Mesothelial cell of epicardium (in vitro differentiated cells): ENCODE measurements at regions not wholly inside any gene's neighbourhood (a gene's known extent, or its start where the extent isn't known, plus 50 kb on each side); places are given as distances from the start of the nearest gene placed in this dataset.

Source experiments
- DNase-seq, 2 experiments: peaks; one replicate each; pipeline ENCODE4 v3.0.0; 2021; ENCODE audit warnings: low spot score in 2 of 2; ENCODE audit not compliant: unreplicated experiment in 2 of 2
- H3K27ac Mint-ChIP-seq: 2 replicates; pipeline ENCODE4 v1.8.0; 2021; ENCODE audit warnings: mixed read lengths
- H3K27me3 Mint-ChIP-seq: 2 replicates; pipeline ENCODE4 v1.8.0; 2021; ENCODE audit warnings: low read depth, mixed read lengths
- H3K36me3 Mint-ChIP-seq: 2 replicates; pipeline ENCODE4 v1.8.0; 2021; ENCODE audit warnings: mixed read lengths
- H3K4me1 Mint-ChIP-seq: 2 replicates; pipeline ENCODE4 v1.8.0; 2021; ENCODE audit warnings: mixed read lengths
- H3K4me3 Mint-ChIP-seq: 2 replicates; pipeline ENCODE4 v1.8.0; 2021; ENCODE audit warnings: mild to moderate bottlenecking, moderate library complexity, mixed read lengths
- H3K9me3 Mint-ChIP-seq: 2 replicates; pipeline ENCODE4 v1.8.0; 2021; ENCODE audit warnings: mixed read lengths
- TF ChIP-seq, protein P1 (sequence below): fragments of 200-600 bp; sonication (generic); IDR thresholded peaks from one replicate; pipeline ENCODE4 v1.5.0; 2021; ENCODE audit warnings: antibody characterized with exemption; ENCODE audit not compliant: unreplicated experiment

DNA sequence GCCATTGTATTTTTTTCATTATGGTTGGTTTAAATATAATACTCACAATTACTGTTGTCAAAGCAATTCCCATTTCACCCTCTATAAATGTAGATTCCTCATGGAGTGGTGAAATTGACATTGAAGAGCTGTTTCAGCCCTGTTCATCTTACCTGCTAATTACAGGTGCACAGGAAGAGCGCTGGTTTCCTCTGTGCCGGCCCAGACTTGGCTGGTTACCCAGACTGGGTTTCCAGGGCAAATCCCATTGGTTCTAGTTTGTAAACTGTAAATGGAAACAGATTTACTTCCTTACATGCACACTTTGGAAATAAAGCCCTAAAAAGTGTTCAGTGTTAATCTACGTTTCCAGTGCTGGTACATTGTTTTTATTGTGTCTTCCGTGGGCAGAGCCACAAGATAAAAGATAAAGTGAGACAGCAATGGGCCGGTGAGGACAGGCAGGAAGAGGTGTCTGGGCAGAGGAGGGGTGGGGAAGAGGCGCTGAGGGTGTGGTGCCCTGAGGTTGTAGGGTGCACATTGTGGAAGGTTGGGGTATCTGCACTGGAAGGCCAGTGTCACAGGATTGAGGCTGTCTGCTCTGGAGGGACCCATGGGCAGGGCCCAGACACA lies 71.6 kb upstream of the ZPBP start:
- Mint-ChIP-seq H3K27ac (no peak overlapping the region), H3K4me3 (no peak overlapping the region), H3K9me3 (no peaks in the 10 kb centered on the region), H3K27me3 (no peaks in the 10 kb centered on the region), H3K4me1 (no peaks in the 10 kb centered on the region), H3K36me3 (no peaks in the 10 kb centered on the region)
- TF ChIP-seq, protein P1, sequence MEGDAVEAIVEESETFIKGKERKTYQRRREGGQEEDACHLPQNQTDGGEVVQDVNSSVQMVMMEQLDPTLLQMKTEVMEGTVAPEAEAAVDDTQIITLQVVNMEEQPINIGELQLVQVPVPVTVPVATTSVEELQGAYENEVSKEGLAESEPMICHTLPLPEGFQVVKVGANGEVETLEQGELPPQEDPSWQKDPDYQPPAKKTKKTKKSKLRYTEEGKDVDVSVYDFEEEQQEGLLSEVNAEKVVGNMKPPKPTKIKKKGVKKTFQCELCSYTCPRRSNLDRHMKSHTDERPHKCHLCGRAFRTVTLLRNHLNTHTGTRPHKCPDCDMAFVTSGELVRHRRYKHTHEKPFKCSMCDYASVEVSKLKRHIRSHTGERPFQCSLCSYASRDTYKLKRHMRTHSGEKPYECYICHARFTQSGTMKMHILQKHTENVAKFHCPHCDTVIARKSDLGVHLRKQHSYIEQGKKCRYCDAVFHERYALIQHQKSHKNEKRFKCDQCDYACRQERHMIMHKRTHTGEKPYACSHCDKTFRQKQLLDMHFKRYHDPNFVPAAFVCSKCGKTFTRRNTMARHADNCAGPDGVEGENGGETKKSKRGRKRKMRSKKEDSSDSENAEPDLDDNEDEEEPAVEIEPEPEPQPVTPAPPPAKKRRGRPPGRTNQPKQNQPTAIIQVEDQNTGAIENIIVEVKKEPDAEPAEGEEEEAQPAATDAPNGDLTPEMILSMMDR = no peak
- DNase-seq = no peak

DNA sequence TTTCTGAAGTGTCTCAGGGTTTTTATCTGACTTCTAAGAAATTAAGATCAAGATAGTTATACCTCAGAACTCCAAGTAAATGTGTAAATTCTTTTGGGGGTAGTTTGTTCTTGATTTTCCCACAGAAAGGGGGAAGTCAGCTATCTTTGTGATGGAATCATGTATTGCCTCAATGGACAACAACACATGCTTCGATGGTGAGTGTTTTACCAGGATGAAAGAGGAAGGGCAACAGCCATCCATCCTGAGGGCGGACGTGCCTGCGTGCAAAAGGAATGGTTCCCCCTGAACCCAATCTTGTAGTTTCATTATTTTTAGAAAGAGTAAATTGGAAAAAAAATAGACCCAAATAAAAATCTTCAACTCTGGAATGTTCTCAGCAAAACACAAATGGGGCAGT lies 67.2 kb upstream of the ZPBP start:
- Mint-ChIP-seq H3K4me1 (no peaks in the 10 kb centered on the region), H3K27me3 (no peaks in the 10 kb centered on the region), H3K9me3 (no peaks in the 10 kb centered on the region), H3K4me3 (no peak overlapping the region), H3K27ac (no peak overlapping the region), H3K36me3 (no peaks in the 10 kb centered on the region)
- no peak for DNase-seq
- TF ChIP-seq, protein P1 = no peak

- TF ChIP-seq, protein P1 = no peak
- H3K9me3 Mint-ChIP-seq = no peaks in the 10 kb centered on the region
- H3K4me3 Mint-ChIP-seq = no peak overlapping the region
- no peak overlapping the region for H3K27ac Mint-ChIP-seq
- no peaks in the 10 kb centered on the region for H3K36me3 Mint-ChIP-seq
- H3K4me1 Mint-ChIP-seq = no peaks in the 10 kb centered on the region
- DNase-seq = no peak
- no peaks in the 10 kb centered on the region for H3K27me3 Mint-ChIP-seq
Measured at GRCh38 chr7:50159154-50159553, 66.1 kb upstream of the ZPBP start.

DNA sequence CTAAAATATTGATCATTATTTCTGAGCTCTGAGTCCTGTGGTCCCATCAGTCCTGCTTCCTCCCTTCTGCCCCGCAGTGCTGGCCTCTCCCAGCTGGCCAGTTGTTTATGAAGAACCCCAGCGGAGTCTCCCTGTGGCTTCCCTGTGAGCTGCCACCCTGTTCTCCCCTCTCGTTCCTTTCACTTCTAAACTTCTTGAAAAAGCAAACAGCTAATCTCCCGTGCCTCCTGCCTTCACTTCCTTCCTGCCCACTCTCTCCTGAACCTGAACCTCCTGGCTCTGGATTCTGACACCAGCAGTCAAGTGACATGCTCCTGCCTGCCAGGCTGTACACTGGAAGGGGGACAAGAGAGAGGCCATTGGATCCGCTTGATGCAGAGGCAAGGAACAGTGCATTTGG lies 63.7 kb upstream of the ZPBP start:
- H3K4me1 Mint-ChIP-seq = no peaks in the 10 kb centered on the region
- H3K4me3 Mint-ChIP-seq = no peak overlapping the region
- no peak overlapping the region for H3K27ac Mint-ChIP-seq
- H3K27me3 Mint-ChIP-seq = no peaks in the 10 kb centered on the region
- no peak for DNase-seq
- TF ChIP-seq, protein P1 = no peak
- no peaks in the 10 kb centered on the region for H3K36me3 Mint-ChIP-seq
- no peaks in the 10 kb centered on the region for H3K9me3 Mint-ChIP-seq

- Mint-ChIP-seq H3K4me1 (no peaks in the 10 kb centered on the region), H3K36me3 (no peaks in the 10 kb centered on the region), H3K27ac (no peak overlapping the region), H3K9me3 (no peaks in the 10 kb centered on the region), H3K4me3 (no peak overlapping the region), H3K27me3 (no peaks in the 10 kb centered on the region)
- TF ChIP-seq, protein P1 = no peak
- DNase-seq = no peak
Measured at GRCh38 chr7:50156163-50156562, 63.1 kb upstream of the ZPBP start.

DNA sequence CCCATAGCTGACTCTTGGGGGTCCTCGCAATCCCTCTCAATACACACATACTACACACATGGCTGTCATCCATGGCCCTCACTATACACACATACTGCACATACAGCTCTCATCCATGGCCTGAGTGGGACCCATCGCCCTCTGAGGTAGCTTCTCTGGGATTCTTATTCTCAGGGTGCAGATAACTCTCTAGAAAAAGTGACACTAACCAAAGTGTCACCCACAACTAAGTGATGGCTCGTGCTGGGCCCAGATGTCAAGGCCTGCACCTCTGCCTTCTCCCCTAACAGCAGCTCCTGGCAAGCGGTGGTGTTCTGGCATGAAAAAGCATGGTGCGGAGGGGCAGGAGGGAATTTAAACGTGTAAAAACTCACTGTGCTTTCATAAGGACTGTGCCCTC lies 62.7 kb upstream of the ZPBP start:
- no peak for DNase-seq
- Mint-ChIP-seq H3K4me1 (no peaks in the 10 kb centered on the region), H3K36me3 (no peaks in the 10 kb centered on the region), H3K27me3 (no peaks in the 10 kb centered on the region), H3K4me3 (no peak overlapping the region), H3K27ac (no peak overlapping the region), H3K9me3 (no peaks in the 10 kb centered on the region)
- TF ChIP-seq, protein P1 = no peak
